ENCODE measurements at regions not wholly inside any gene's neighbourhood (a gene's known extent, or its start where the extent isn't known, plus 50 kb on each side); places are given as distances from the start of the nearest gene placed in this dataset.

DNA sequence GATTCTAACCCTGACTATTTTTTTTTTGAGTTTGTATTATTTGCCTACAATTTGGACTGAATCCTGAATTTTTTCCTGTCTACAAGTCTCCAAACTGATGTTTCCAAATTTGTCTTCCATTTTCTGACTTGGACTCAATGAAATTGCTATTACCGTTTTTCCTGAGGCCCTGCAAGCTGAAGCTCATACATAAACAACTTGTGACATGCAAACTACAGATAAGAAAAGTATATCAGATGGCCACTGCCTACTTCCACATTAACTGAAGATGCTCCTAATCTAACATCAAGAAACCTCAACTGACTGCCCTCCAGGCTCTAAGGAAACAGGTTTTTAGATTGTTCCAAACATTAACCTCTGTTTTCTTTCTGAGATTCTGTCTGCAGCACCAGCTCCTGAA is 51.1 kb upstream of the KLHDC7A start:
- Mint-ChIP-seq H3K4me3 (no peak overlapping the region), H3K27ac (peak overlapping the region in 1 of 2 donors; percentile 54), H3K9me3 (peaks cover 0 to 14% of the 10 kb centered on the region in 2 donors), H3K4me1 (no peaks in the 10 kb centered on the region), H3K27me3 (peaks cover 27% of the 10 kb centered on the region)
- DNase-seq (no peak), ATAC-seq (no peak)
